GM19351 (cell line): ENCODE measurements at regions not wholly inside any gene's neighbourhood (a gene's known extent, or its start where the extent isn't known, plus 50 kb on each side); places are given as distances from the start of the nearest gene placed in this dataset.
"Not testable (repeated sequence)": the region's sequence is repeated elsewhere in the genome, so short reads cannot be mapped to it uniquely, and the experiment has no call there.

ENCODE experiments used
- ATAC-seq: cut with Tn5 transposase; IDR thresholded peaks from one replicate; pipeline ENCODE4 v1.9.1; 2021; ENCODE audit warnings: mild to moderate bottlenecking, moderate library complexity; ENCODE audit not compliant: unreplicated experiment

- ATAC-seq: no peak
These were observed 1087.9 kb upstream of the NUDT12 start for GRCh38 chr5:104650313-104651055.

DNA sequence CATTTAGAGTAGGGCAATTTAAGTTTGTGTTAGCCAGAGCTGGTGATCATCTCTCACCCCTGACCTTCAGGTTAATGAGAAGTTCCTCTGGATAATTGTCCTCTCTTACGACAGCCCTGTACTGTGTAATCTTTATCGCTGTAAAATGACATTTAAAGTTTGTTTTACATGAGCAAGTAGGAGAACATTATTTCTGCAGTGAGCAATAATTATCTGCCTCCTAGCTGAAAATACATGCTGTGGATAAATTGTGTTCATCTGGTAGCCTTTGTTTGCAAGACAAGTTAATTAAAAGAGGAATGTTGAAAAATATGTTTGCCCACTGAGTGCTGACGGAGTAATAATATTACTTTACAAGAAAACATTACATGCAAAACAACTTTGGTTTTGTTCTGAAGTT, 1083.8 kb upstream of the NUDT12 start:
- no peak for ATAC-seq

GRCh38 chr5:104643320-104643719, 1080.7 kb upstream of the NUDT12 start:
- ATAC-seq: no peak

DNA sequence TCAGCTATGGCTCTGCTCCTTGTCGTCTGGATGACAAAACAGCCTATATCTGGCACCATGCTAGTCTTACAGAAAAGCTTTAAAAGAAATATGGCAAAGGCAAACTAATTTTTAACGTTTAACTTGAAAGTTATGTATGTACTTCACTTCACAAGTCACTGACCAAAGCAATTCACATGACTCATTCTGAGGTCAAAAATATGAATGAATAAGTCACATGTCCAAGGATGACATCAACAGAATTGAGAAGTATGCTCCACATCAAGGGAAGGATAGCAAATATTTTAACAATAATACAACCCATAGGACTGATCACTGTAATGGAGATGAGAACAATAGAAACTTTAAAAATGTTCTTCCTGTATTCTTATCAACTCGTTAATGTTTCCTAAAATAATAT, 1072.6 kb upstream of the NUDT12 start:
- ATAC-seq: no peak

DNA sequence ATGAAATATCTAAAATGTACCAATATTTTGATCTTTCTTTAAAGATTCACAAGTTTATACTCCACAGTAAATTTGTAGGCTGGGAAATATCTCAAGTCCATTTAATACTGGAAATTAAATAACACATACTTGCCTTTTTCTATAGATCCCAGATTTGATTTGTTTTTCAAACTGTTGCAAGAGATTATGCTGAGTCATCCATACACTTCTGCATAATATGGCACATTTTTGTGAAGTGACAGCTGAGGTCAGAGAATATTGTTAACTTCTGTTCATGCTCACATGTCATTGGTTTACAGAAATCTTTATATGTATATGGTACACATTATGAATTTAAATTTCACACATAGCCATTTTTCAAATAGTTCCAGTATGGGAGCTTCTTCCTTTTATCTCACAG, 1066.3 kb upstream of the NUDT12 start:
- no peak for ATAC-seq

DNA sequence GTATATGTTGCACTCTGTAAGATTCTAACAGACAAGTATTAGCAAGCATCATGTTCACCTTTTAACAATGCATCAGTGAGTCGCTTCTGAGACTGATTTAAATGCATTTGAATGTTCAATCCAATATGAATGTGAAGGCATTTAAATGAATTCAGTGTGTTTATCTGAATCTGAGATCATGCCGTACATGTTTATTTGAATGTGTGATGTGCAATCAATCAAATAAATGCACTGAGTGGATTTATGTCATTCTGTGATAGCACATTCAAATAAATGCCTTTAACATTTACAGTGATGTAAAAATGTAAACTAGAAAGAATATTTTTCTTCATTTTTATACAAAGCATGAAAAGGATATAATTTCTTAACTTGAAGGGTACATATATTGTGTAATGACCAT, 1063.5 kb upstream of the NUDT12 start:
- no peak for ATAC-seq

DNA sequence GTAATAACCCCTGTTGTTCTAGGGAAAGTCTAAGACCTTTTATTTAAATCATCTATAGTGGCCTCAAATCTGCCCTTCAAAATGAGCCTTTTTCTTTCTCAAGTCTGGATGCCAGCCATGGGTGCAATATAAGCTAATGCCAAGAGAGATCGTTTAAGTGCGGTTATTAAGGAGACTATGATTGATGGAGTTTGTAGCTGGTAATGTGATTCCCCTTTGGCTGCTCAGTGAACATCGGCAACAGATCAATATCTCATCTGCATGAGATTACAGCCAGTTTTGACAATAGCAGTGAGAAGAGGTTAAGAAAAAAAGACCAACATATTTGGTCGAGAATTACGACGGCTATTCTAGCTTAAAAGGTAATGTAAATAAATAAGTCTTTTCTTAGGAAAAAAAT, 1049.4 kb upstream of the NUDT12 start:
- ATAC-seq: no peak

- no peak for ATAC-seq
These were observed 1048.7 kb upstream of the NUDT12 start for GRCh38 chr5:104611135-104611767.

DNA sequence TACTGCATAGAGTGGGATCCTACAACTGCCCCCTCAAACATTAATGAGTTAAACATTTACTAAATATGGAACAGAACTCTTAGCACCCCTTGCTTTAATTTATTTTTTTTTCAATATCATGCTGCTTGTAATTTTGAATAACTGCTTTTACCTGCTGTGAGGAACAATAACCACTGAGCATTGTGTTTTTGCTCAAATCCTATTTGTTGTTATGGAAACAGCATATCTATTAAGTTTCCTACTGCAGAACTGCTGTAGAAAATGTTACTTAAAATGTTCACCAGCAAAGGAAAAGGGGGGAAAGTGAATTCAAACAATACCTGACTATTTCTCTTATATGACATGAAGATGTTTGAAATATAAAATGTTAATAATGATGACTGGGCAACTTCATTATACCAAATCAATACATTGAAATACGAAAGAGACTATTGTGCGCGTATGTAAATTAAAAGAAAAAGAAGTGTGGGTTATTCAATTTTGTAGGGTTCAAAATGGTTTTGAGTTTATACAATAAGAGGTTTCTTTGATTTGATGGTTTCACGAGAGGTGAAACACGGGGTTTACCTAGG, 1043.8 kb upstream of the NUDT12 start:
- no peak for ATAC-seq

DNA sequence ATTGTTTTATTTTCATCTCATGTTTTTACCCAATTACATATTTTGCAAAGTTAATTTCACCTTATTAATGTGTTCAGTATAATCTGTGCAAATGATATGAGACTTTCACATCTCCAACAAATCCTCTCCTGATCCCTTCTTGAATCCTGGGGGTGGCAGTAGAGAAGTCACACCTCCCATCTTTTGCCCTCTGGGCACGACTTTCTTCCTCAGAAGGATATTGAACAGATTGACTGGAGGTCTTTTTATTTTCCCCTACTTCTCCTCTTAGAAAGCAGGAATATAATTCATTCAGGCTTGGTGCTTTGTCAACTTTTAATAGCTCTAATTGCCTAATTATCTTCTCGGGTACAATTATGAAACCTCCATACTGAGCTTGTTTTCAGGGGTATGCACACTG, 1037.1 kb upstream of the NUDT12 start:
- ATAC-seq: no peak

GRCh38 chr5:104598285-104598684, 1035.7 kb upstream of the NUDT12 start:
- ATAC-seq: no peak

DNA sequence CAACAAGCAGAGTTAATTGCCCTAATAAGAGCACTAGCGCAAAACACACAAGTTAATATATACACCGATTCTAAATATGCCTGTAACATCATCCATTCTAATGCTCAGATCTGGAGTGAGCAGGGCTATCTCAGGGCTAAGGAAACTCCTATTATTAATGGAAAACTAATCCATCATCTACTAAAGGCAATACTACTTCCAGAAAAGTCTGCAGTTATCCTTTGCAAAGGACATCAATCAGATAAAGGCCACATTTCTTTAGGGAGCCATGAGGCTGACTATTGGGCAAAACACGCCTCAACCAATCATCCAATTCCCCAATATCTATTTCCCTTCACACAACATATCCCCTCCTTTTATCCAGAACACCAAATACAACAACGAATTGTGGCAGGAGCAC, 1032.3 kb upstream of the NUDT12 start:
- ATAC-seq: no peak

- no peak for ATAC-seq
These were observed 1014.1 kb upstream of the NUDT12 start for GRCh38 chr5:104576677-104577076.

- no peak for ATAC-seq
These were observed 1011.5 kb upstream of the NUDT12 start for GRCh38 chr5:104573949-104574709.

GRCh38 chr5:104569621-104570020, 1007.0 kb upstream of the NUDT12 start:
- no peak for ATAC-seq

- no peak for ATAC-seq
These were observed 1001.9 kb upstream of the NUDT12 start for GRCh38 chr5:104564530-104564929.

- no peak for ATAC-seq
These were observed 994.4 kb upstream of the NUDT12 start for GRCh38 chr5:104556957-104557356.

DNA sequence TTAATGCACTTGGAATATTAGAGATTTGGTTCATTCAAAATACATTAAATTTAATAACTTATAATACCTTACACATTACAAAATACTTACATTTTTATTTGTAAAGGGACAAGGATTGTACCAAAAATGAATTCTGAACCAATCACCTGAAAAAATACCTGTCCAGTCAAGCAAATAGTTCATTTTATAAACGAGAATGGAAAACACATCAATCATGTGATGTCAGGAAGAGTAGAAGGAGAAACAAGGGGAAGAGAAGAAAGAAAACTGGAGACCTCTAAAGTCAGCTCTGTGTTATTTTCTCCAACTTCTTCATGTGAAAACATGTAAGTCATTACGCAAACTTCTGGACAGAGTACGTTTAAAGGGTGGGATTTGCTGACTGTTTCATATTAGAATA, 989.0 kb upstream of the NUDT12 start:
- ATAC-seq: no peak

DNA sequence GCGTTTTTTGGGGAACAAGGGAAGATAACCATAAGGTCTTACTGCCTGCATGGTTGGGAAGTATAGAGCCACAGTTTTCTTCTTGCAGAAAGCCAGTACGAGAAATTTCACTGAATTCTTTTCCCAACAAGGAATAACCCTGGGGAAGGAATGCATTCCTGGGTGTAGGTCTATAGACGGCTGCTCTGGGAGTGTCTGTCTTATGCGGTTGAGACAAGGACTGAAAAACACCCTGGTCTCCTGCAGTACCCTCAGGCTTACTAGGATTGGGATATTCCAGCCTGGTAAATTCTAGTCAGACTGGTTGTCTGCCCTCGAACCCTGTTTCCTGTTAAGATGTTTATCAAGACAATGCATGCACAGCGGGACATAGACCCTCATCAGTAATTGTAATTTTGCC, 984.3 kb upstream of the NUDT12 start:
- ATAC-seq: not testable (repeated sequence)

DNA sequence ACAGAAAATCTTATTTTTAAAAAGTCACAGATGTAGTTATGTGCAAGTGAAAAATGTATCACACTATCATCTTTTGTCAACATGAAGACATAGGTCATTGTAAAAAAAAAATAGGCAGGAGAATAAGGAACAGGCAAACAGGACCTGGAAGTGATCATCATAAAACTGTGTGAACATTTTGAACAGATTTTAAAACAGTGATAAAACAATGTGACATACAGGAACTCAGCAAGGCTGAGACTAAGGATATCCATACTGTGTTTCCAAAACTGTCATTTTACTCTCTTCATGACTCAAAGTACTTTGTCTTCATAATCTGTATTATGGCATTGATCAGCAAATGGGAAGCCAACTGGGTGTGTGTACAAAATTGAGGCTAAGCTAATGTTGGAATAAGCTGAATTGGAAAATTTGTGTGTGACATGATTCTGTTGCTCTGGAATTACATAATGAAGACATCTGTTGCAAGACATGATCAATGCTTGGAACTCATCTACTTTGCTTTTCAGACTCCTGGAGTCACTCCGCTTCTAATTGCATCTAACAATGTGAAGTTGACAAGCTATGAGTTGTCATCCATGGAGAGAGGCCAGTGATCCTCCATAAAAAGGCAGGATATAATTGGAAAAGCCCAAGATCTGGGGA, 978.7 kb upstream of the NUDT12 start:
- ATAC-seq: no peak

GRCh38 chr5:104540448-104540847, 977.9 kb upstream of the NUDT12 start:
- no peak for ATAC-seq
